ENCODE measurements at regions not wholly inside any gene's neighbourhood (a gene's known extent, or its start where the extent isn't known, plus 50 kb on each side); places are given as distances from the start of the nearest gene placed in this dataset.

GRCh38 chr7:130988443-130988842 is 254.4 kb upstream of the KLF14 start:
- no peaks in the 10 kb centered on the region for H3K9me1 ChIP-seq (ENCODE audit: control insufficient read depth, extremely low read depth, insufficient read depth, low read length)
- H3K36me3 ChIP-seq (ENCODE audit: control insufficient read depth in 2 of 2, extremely low read depth in 1 of 2, insufficient read depth in 2 of 2, low read length in 2 of 2), result peaks cover under 1 to 1% of the 10 kb centered on the region in 2 experiments
- dilution Hi-C loops (cut with MboI; ENCODE audit: extremely low pct_ligation_motif_present, low sequenced_read_pairs), result no loop called here
- no peaks in the 10 kb centered on the region for H3K9me3 ChIP-seq (ENCODE audit: control insufficient read depth, low read depth, low read length)
- no peak overlapping the region for H3K9ac ChIP-seq (ENCODE audit: control insufficient read depth, extremely low read depth, insufficient read depth, low read length)
- DNase-seq (ENCODE audit: low read depth, low spot score), result no peak
- no peak overlapping the region for H3K4me2 ChIP-seq (ENCODE audit: control insufficient read depth, extremely low read depth, insufficient read depth, low read depth, low read length)
- H3K27ac ChIP-seq (ENCODE audit: control insufficient read depth, insufficient read depth, low read length), result no peak overlapping the region
- H2AFZ ChIP-seq (ENCODE audit: control insufficient read depth, low read length), result no peak overlapping the region
- FAIRE-seq, result no peak
- no peaks in the 10 kb centered on the region for H3K27me3 ChIP-seq (ENCODE audit: control insufficient read depth, extremely low read depth, insufficient read depth, low read length)
- H4K20me1 ChIP-seq (ENCODE audit: control insufficient read depth, extremely low read depth, insufficient read depth, low read length), result no peaks in the 10 kb centered on the region
- H3K4me3 ChIP-seq (ENCODE audit: control insufficient read depth in 2 of 3, extremely low read depth in 1 of 3, insufficient read depth in 2 of 3, low read depth in 1 of 3, low read length in 3 of 3), result no peak overlapping the region
- no peak for TF ChIP-seq EZH2 (IDR thresholded peaks at IDR 0.05; ENCODE audit: low read length)
- no peak for TF ChIP-seq CTCF (optimal IDR thresholded peaks at IDR 0.05 in 1 of 3, IDR thresholded peaks at IDR 0.05 in 1 of 3, conservative IDR thresholded peaks at IDR 0.05 in 1 of 3; ENCODE audit: extremely low read depth in 1 of 3, insufficient read depth in 2 of 3, low read length in 3 of 3)
- peaks cover 42% of the 10 kb centered on the region for H3K4me1 ChIP-seq (ENCODE audit: control insufficient read depth, extremely low read depth, insufficient read depth, low read length)
- H3K79me2 ChIP-seq (ENCODE audit: control insufficient read depth, insufficient read depth, low read length), result peaks cover 4% of the 10 kb centered on the region

GRCh38 chr7:130989101-130989795 is 255.2 kb upstream of the KLF14 start:
- Histone ChIP-seq H3K4me1 (ENCODE audit: control insufficient read depth, extremely low read depth, insufficient read depth, low read length) (peaks cover 46% of the 10 kb centered on the region), H3K9ac (ENCODE audit: control insufficient read depth, extremely low read depth, insufficient read depth, low read length) (no peak overlapping the region), H3K79me2 (ENCODE audit: control insufficient read depth, insufficient read depth, low read length) (peaks cover 4% of the 10 kb centered on the region), H3K4me2 (ENCODE audit: control insufficient read depth, extremely low read depth, insufficient read depth, low read depth, low read length) (no peak overlapping the region), H3K36me3 (ENCODE audit: control insufficient read depth in 2 of 2, extremely low read depth in 1 of 2, insufficient read depth in 2 of 2, low read length in 2 of 2) (peaks cover 0 to 1% of the 10 kb centered on the region in 2 experiments), H3K4me3 (ENCODE audit: control insufficient read depth in 2 of 3, extremely low read depth in 1 of 3, insufficient read depth in 2 of 3, low read depth in 1 of 3, low read length in 3 of 3) (no peak overlapping the region), H3K9me3 (ENCODE audit: control insufficient read depth, low read depth, low read length) (no peaks in the 10 kb centered on the region), H3K27me3 (ENCODE audit: control insufficient read depth, extremely low read depth, insufficient read depth, low read length) (no peaks in the 10 kb centered on the region), H2AFZ (ENCODE audit: control insufficient read depth, low read length) (no peak overlapping the region), H3K27ac (ENCODE audit: control insufficient read depth, insufficient read depth, low read length) (peak overlapping the region; percentile 6), H4K20me1 (ENCODE audit: control insufficient read depth, extremely low read depth, insufficient read depth, low read length) (no peaks in the 10 kb centered on the region), H3K9me1 (ENCODE audit: control insufficient read depth, extremely low read depth, insufficient read depth, low read length) (no peaks in the 10 kb centered on the region)
- no peak for FAIRE-seq
- dilution Hi-C loops (cut with MboI; ENCODE audit: extremely low pct_ligation_motif_present, low sequenced_read_pairs), result no loop called here
- DNase-seq (ENCODE audit: low read depth, low spot score), result no peak
- TF ChIP-seq EZH2 (IDR thresholded peaks at IDR 0.05; ENCODE audit: low read length) (no peak), CTCF (optimal IDR thresholded peaks at IDR 0.05 in 1 of 3, IDR thresholded peaks at IDR 0.05 in 1 of 3, conservative IDR thresholded peaks at IDR 0.05 in 1 of 3; ENCODE audit: extremely low read depth in 1 of 3, insufficient read depth in 2 of 3, low read length in 3 of 3) (no peak)

All from keratinocyte (primary cell).